ENCODE measurements at regions not wholly inside any gene's neighbourhood (a gene's known extent, or its start where the extent isn't known, plus 50 kb on each side); places are given as distances from the start of the nearest gene placed in this dataset.

DNA sequence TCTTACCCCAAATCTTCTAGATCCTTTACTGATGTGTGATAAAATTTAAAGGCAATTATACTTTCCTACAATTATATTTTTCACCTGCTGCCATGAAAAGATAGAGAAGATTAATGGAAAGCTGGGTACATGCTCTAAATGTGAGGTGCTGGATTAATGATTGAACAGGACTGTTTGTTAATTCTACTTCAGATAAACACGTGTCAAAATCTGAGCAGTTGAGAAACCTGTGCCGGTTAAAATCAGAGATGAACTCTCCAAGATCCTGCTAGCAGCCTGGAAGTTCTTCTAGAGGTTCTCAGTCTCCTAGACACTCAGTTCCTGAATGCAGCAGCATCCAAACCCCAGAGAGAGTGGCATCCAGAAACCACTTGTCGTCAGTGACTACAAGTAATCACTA is 69.2 kb downstream of the INHBA start:
- DNase-seq: no peak

- DNase-seq: no peak
Measured at GRCh38 chr7:41630741-41631140, 72.1 kb downstream of the INHBA start.

DNA sequence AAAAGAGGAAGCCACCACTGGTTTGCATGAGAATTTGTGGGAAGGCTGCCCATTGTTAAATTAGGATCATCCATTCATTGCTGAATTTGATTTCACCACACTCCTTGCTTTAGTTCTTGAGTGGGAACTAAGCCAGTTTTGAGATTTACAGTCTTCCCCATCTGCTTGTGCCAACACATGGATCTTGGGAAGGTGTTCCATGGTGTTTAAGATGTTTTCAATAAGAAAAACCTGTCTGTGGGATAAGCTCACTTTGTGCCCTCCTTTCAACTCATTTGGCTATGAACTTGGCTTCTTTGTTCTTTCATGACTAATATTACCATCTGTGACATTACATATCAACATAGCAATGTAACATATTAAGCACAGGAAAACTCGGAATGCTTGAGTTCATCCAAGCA is 73.2 kb downstream of the INHBA start:
- DNase-seq: no peak

- no peak for DNase-seq
Measured at GRCh38 chr7:41628901-41629300, 74.0 kb downstream of the INHBA start.

DNA sequence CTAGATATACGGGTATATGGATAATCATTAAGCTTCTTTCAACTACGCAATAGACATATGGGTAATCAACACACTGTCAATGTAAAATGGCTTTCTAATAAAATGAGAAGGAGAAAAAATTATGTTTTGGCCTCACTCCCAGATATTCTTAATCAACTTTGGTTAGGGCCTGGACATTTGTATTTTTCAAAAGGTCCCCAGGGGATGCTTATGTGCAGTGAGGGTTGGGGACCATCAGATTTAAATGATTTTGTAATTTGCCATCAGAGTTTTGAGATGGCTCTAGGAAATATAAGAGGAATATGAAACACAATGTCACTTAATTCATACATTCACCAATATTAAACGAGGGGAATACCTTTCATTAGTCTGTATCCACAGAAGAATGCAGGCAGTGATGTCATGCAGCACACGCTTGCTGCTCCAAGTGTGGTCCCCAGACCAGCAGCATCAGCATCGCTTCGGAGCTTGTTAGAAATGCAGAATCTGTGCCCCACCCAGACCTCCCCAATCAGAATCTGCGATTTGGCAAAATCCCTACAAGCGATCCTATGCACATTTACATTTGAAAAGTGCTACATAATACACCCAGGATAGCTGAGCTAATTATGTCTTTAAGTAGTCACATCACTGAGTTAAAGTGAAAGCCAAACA is 75.1 kb downstream of the INHBA start:
- DNase-seq: no peak

GRCh38 chr7:41624818-41625217 is 78.1 kb downstream of the INHBA start:
- DNase-seq: no peak

DNA sequence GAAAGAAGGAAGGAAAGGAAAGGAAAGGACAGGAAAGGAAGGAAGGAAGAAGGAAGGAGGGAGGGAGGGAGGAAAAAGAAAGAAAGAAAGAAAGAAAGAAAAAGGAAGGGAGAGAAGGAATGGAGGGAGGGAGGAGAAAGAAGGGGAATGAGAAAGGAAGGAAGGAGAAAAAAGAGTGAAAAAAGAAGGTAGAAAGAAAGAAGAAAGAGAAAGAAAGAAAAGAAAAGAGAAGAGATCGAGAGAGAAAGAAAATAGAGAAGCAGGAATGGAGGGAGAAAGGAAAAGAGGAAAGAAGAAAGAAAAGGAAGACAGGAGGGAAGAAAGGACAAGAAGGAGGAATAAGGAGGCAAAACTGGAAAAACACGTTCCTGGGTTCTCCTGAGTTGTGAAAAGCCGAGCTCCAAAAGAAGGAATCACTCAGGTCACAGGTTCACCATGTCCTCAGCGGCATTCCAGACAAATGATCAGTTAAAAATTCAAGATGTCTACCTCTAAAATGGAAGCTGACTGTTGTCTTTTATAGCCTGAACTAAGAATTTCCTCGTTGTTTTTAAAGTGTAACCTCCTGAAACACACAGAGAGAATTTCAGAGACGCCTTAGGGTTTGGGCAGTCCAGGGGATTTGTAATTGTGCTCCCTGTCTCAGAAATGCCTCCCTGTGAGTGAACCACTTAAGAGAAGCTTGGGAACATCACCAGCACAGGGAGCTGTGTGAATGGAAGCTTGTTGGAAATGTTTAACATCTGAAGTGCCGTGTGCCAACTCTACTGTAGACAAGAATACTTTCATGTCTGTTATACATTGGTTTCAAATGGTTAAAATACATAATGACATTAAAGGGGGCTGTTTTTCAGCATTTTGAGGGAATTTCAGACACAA is 80.7 kb downstream of the INHBA start:
- DNase-seq: no peak

GRCh38 chr7:41617987-41618386 is 84.9 kb downstream of the INHBA start:
- DNase-seq: no peak

- DNase-seq: no peak
Measured at GRCh38 chr7:41612798-41613197, 90.1 kb downstream of the INHBA start.

DNA sequence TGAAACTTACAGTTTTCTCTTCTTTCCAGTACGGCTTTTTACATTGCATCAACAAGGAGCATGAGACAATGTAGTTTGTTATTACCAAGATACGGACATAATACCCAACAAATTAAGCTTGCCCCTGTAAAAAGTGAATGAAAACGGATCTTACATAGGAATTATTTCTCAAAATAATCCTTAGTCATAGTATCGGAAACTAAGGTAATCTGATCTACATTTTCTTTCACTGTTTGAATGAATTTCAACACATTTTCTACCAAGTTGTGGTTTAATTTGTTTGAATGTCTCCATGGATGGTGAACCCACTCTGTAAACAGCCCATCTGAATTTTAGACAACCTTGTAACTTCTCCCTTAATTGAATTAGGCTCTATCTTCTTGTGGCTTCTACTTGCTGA is 90.5 kb downstream of the INHBA start:
- no peak for DNase-seq

DNA sequence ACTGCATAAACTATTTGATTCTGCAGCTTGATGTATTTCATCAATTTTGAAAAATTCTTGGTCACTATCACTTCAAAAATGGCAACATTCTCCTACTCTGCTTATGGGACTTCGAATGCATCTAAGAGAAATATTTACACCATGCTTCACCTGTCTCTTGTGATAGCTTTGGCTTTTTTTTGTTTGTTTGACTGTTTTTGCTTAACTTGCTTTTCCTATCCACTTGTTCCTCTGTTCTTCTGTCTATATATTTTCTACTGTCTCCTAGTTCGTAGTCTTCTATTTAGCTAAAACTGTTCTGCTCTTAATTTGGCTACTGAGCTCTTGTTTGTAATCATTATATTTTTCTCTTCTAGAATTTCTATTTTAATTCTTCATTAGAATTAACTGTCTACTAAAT is 94.4 kb downstream of the INHBA start:
- no peak for DNase-seq

DNA sequence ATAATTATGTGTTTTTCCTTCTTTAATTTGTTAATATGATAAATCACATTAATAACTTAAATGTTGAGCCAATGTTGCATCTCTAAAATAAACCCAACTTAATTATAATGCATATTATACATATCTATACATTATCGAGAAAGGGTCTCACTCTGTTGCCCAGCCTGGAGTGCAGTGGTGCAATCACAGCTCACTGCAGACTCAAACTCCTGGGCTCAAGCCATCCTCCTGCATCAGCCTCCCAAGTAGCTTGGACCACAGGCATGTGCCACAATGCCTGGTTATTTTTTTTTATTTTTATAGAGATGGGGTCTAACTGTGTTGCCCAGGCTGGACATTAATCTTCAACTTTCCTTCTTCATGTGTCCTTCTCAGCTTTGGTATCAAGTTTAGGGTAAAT is 98.9 kb downstream of the INHBA start:
- no peak for DNase-seq

GRCh38 chr7:41599760-41600159 is 103.1 kb downstream of the INHBA start:
- DNase-seq: no peak

DNA sequence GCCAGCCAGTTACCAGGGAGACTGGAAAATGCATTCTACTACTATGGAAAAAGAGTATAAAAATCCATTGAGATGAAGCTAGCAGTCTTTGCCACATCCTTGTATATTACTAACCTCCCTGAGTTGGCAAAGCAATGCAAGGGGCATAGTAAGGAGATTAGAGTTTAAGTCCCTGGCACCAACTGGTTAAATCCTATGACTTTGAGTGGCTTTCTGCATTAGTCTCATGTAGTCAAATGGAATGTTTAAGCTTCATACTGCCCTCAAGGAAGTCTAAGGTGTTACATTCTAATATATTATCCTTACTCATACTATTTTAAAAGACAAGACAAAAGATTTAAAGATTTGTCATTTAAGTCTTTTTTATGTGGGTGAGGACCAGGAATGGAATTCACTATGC is 110.1 kb downstream of the INHBA start:
- no peak for DNase-seq

- DNase-seq: no peak
Measured at GRCh38 chr7:41592236-41592635, 110.7 kb downstream of the INHBA start.

DNA sequence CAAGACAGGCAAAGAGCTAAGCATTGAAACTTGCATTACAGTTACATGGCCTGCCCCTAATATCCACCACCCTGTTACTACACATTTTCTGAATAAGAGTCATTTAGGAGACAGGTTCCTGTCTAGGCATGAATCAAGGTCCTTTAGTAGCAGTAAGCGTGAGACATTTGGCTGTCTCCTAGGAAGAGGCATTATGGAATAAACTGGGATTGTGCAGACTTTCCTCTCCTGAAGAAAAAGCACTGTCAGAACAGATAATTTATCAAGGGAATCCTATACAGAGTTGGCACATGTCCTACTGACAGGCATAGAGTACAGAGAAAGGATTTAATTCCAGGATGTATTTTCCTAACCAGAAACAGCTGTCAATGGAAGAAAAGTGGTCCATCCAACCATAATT is 111.9 kb downstream of the INHBA start:
- no peak for DNase-seq

- no peak for DNase-seq
Measured at GRCh38 chr7:41588341-41588740, 114.5 kb downstream of the INHBA start.

- DNase-seq: no peak
Measured at GRCh38 chr7:41586931-41587640, 115.8 kb downstream of the INHBA start.

- DNase-seq: no peak
Measured at GRCh38 chr7:41584746-41585145, 118.1 kb downstream of the INHBA start.

GRCh38 chr7:41582116-41582515 is 120.8 kb downstream of the INHBA start:
- no peak for DNase-seq

GRCh38 chr7:41581041-41581440 is 121.8 kb downstream of the INHBA start:
- no peak for DNase-seq

- no peak for DNase-seq
Measured at GRCh38 chr7:41579961-41580935, 122.6 kb downstream of the INHBA start.

DNA sequence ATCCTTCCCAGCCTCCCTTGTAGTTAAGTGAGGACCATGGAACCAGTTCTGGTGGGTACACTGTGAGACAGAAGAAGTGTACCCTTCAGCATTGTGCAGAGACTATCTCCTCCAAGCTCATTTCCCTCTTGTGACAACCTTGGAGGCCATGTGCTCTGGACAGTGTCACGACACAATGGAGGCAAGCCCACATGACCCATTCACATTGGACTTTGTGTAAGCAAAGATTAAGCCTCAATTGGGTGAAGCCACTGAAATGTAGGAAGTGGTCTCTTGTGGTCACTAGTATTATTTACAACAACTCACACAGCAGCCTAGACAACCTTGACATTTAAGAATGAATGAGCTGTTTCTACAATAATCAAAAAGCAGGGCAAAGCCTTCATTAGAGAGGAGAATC is 124.2 kb downstream of the INHBA start:
- no peak for DNase-seq
